ENCODE measurements at regions not wholly inside any gene's neighbourhood (a gene's known extent, or its start where the extent isn't known, plus 50 kb on each side); places are given as distances from the start of the nearest gene placed in this dataset.

- H3K36me3 Mint-ChIP-seq (ENCODE audit: low read depth): no peaks in the 10 kb centered on the region
- no peak for TF ChIP-seq CTCF (IDR thresholded peaks at IDR 0.05; ENCODE audit: unreplicated experiment in 3 of 3)
- peaks cover 4% of the 10 kb centered on the region for H3K4me1 Mint-ChIP-seq
- no peak overlapping the region for H3K27ac Mint-ChIP-seq
- peaks cover 4% of the 10 kb centered on the region for H3K27me3 Mint-ChIP-seq (ENCODE audit: low read depth)
- no peaks in the 10 kb centered on the region for H3K9me3 Mint-ChIP-seq
- no peak overlapping the region for H3K4me3 Mint-ChIP-seq
These were observed 942.2 kb downstream of the CNTNAP5 start for GRCh38 chr2:124967325-124967724.

GRCh38 chr2:124970030-124970429 is 944.9 kb downstream of the CNTNAP5 start:
- Mint-ChIP-seq H3K36me3 (ENCODE audit: low read depth) (no peaks in the 10 kb centered on the region), H3K4me1 (peaks cover 4% of the 10 kb centered on the region), H3K4me3 (no peak overlapping the region), H3K9me3 (no peaks in the 10 kb centered on the region), H3K27ac (no peak overlapping the region), H3K27me3 (ENCODE audit: low read depth) (no peaks in the 10 kb centered on the region)
- TF ChIP-seq CTCF (IDR thresholded peaks at IDR 0.05; ENCODE audit: unreplicated experiment in 3 of 3): no peak

GRCh38 chr2:124973396-124973795 is 948.3 kb downstream of the CNTNAP5 start:
- H3K27me3 Mint-ChIP-seq (ENCODE audit: low read depth): no peaks in the 10 kb centered on the region
- no peaks in the 10 kb centered on the region for H3K9me3 Mint-ChIP-seq
- no peak for TF ChIP-seq CTCF (IDR thresholded peaks at IDR 0.05; ENCODE audit: unreplicated experiment in 3 of 3)
- peaks cover 4% of the 10 kb centered on the region for H3K4me1 Mint-ChIP-seq
- no peak overlapping the region for H3K4me3 Mint-ChIP-seq
- no peak overlapping the region for H3K27ac Mint-ChIP-seq
- H3K36me3 Mint-ChIP-seq (ENCODE audit: low read depth): no peaks in the 10 kb centered on the region

- Mint-ChIP-seq H3K36me3 (ENCODE audit: low read depth) (no peaks in the 10 kb centered on the region), H3K27me3 (ENCODE audit: low read depth) (no peaks in the 10 kb centered on the region), H3K4me3 (no peak overlapping the region), H3K4me1 (no peaks in the 10 kb centered on the region), H3K27ac (no peak overlapping the region), H3K9me3 (no peaks in the 10 kb centered on the region)
- peak in 1 of 3 experiments; percentile 11 for TF ChIP-seq CTCF (IDR thresholded peaks at IDR 0.05; ENCODE audit: unreplicated experiment in 3 of 3)
These were observed 950.1 kb downstream of the CNTNAP5 start for GRCh38 chr2:124975224-124975623.

GRCh38 chr2:124975648-124976047 is 950.6 kb downstream of the CNTNAP5 start:
- Mint-ChIP-seq H3K36me3 (ENCODE audit: low read depth) (no peaks in the 10 kb centered on the region), H3K4me1 (no peaks in the 10 kb centered on the region), H3K9me3 (no peaks in the 10 kb centered on the region), H3K27me3 (ENCODE audit: low read depth) (no peaks in the 10 kb centered on the region), H3K27ac (no peak overlapping the region), H3K4me3 (no peak overlapping the region)
- no peak for TF ChIP-seq CTCF (IDR thresholded peaks at IDR 0.05; ENCODE audit: unreplicated experiment in 3 of 3)

- no peaks in the 10 kb centered on the region for H3K4me1 Mint-ChIP-seq
- no peak overlapping the region for H3K27ac Mint-ChIP-seq
- H3K27me3 Mint-ChIP-seq (ENCODE audit: low read depth): no peaks in the 10 kb centered on the region
- H3K36me3 Mint-ChIP-seq (ENCODE audit: low read depth): no peaks in the 10 kb centered on the region
- TF ChIP-seq CTCF (IDR thresholded peaks at IDR 0.05; ENCODE audit: unreplicated experiment in 3 of 3): no peak
- no peaks in the 10 kb centered on the region for H3K9me3 Mint-ChIP-seq
- no peak overlapping the region for H3K4me3 Mint-ChIP-seq
These were observed 953.5 kb downstream of the CNTNAP5 start for GRCh38 chr2:124978597-124978996.
